Endothelial cell (in vitro differentiated cells): ENCODE measurements at regions not wholly inside any gene's neighbourhood (a gene's known extent, or its start where the extent isn't known, plus 50 kb on each side); places are given as distances from the start of the nearest gene placed in this dataset.

ENCODE experiments used
- DNase-seq: peaks from one replicate; pipeline ENCODE4 v3.0.0; 2021; ENCODE audit warnings: low spot score
- H3K27ac Mint-ChIP-seq: one replicate; pipeline ENCODE4 v1.8.0; 2021; ENCODE audit warnings: mixed read lengths, inconsistent platforms; ENCODE audit not compliant: unreplicated experiment
- H3K27me3 Mint-ChIP-seq: one replicate; pipeline ENCODE4 v1.8.0; 2021; ENCODE audit warnings: mild to moderate bottlenecking, moderate library complexity, mixed read lengths, inconsistent platforms; ENCODE audit not compliant: unreplicated experiment
- H3K36me3 Mint-ChIP-seq: one replicate; pipeline ENCODE4 v1.8.0; 2021; ENCODE audit warnings: mild to moderate bottlenecking, low read depth, mixed read lengths, inconsistent platforms; ENCODE audit not compliant: unreplicated experiment
- H3K4me1 Mint-ChIP-seq: one replicate; pipeline ENCODE4 v1.8.0; 2021; ENCODE audit warnings: mild to moderate bottlenecking, mixed read lengths, inconsistent platforms; ENCODE audit not compliant: unreplicated experiment
- H3K4me3 Mint-ChIP-seq: one replicate; pipeline ENCODE4 v1.8.0; 2021; ENCODE audit warnings: mild to moderate bottlenecking, mixed read lengths, inconsistent platforms; ENCODE audit not compliant: unreplicated experiment
- H3K9me3 Mint-ChIP-seq: one replicate; pipeline ENCODE4 v1.8.0; 2021; ENCODE audit warnings: mixed read lengths, inconsistent platforms; ENCODE audit not compliant: unreplicated experiment
- TF ChIP-seq, protein P1 (sequence below): fragments of 200-600 bp; sonication (generic); IDR thresholded peaks from one replicate; pipeline ENCODE4 v1.5.0; 2021; ENCODE audit warnings: antibody characterized with exemption; ENCODE audit not compliant: unreplicated experiment

DNA sequence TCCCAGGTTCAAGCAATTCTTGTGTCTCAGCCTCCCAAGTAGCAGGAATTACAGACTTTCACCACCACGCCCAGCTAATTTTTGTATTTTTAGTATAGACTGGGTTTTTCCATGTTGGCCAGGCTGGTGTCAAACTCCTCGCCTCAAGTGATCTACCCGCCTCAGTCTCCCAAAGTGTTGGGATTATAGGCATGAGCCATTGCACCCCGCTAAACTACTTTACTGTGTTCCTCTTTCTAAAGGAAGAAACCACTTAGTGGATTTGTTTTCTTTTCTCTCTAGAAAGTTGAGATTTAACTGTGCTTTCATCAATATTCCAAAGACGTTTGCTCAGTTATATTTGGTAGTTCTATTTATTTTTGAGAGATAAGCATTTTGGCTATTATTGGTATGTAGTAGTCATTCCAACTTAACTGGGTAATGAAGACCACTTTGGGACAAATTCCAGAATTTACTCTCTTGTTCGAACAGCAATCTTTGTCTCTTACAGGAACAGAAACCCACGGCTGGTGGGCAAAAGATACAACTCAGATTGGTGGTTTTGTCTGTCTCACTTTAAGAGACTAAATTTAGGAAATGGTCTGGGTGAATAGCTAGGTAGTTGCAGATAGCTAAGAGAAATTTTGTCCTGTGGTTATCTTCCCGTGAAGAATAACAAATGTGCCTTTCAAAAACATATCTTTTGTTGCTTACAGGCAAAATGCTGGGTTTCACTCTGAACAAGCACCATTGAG is 103.5 kb upstream of the CD55 start:
- no peak for DNase-seq
- Mint-ChIP-seq H3K36me3 (no peaks in the 10 kb centered on the region), H3K4me3 (no peak overlapping the region), H3K4me1 (peaks cover 14% of the 10 kb centered on the region), H3K27me3 (peaks cover 2% of the 10 kb centered on the region), H3K9me3 (no peaks in the 10 kb centered on the region), H3K27ac (no peak overlapping the region)
- TF ChIP-seq, protein P1, sequence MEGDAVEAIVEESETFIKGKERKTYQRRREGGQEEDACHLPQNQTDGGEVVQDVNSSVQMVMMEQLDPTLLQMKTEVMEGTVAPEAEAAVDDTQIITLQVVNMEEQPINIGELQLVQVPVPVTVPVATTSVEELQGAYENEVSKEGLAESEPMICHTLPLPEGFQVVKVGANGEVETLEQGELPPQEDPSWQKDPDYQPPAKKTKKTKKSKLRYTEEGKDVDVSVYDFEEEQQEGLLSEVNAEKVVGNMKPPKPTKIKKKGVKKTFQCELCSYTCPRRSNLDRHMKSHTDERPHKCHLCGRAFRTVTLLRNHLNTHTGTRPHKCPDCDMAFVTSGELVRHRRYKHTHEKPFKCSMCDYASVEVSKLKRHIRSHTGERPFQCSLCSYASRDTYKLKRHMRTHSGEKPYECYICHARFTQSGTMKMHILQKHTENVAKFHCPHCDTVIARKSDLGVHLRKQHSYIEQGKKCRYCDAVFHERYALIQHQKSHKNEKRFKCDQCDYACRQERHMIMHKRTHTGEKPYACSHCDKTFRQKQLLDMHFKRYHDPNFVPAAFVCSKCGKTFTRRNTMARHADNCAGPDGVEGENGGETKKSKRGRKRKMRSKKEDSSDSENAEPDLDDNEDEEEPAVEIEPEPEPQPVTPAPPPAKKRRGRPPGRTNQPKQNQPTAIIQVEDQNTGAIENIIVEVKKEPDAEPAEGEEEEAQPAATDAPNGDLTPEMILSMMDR: no peak

DNA sequence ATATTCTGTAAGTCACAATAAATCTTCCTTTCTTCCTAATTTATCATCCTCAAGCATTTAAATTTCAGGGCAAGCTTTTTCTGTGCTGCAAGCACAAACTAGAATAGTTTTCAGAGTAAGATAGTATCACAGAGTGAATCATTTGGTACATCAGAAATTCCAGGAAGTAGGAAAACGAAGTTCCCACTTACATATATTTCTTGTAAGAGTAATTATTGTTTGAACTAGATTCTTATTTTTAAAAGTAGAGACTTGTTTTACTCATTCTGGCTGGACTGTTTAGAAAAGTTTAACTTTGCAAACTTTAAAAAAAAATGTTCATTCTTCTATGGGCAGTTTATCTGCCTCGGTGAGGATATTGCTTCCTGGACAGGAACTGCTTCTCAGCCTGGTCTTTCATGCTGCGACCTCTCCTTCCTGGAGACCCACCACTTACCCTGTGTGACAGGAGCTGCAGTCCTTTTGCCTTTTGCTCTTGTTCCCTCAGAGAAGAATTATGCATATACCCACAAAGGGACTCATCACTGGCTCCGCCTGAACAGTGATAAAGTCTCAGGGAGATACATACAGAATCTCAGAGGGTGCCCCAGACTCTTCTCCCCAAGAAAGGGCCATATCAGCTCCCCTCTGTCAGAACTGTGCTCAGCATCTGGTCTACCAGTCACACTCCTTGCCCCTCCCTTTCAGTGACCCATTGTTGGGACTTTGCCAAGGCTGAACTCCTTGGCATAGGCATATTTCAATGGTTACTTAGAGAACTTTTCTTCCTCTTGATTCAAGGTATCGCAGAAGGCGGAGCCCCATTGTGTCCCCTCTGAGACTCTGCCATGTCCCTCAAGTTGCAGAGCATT is 102.7 kb upstream of the CD55 start:
- H3K4me3 Mint-ChIP-seq: no peak overlapping the region
- peaks cover 2% of the 10 kb centered on the region for H3K27me3 Mint-ChIP-seq
- H3K4me1 Mint-ChIP-seq: peaks cover 14% of the 10 kb centered on the region
- no peaks in the 10 kb centered on the region for H3K9me3 Mint-ChIP-seq
- H3K36me3 Mint-ChIP-seq: no peaks in the 10 kb centered on the region
- H3K27ac Mint-ChIP-seq: no peak overlapping the region
- no peak for DNase-seq
- TF ChIP-seq, protein P1: no peak

DNA sequence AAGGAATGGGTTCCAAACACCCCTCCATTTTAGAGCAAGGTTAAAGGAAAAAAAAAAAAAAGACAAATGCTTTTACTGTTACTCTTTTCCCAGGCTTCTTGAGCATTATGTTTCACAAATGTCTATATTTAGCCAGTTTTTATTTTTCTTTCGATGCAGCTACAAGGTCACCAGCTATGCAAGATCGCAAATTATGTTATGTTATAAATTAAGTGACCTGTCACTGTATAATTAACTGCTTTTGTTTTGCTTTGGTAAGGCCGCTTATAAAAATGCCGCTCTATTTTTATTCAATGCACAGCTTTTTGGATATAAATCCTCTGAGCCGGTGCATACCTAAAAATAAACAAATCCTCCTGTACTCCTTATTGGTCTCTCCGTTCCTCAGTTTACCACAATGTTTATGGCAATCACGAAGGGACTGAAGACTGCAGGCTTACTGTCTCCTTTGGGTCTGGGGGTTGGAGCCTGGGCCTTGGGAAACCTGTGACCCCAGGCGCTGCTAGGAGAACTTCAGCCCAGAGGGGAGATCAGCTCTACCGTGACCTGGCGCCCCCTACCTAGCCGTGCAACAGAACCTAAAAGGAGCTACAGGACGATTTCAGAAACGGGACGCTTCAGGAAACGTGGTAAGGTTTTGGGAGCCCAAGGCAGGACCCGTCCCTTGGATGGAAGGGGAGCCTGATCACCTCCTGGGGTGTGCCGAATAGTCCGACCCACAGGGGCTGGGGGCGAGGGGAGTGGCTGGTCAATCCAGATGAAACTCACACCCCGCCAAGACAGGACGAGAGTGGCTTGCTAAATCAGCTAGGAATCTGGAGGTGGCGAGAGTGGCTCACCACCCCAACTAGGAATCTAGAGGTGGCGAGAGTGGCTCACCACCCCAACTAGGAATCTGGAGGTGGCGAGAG is 101.2 kb upstream of the CD55 start:
- no peaks in the 10 kb centered on the region for H3K36me3 Mint-ChIP-seq
- no peak for DNase-seq
- no peak overlapping the region for H3K27ac Mint-ChIP-seq
- H3K4me3 Mint-ChIP-seq: no peak overlapping the region
- peaks cover 14% of the 10 kb centered on the region for H3K4me1 Mint-ChIP-seq
- TF ChIP-seq, protein P1: no peak
- no peaks in the 10 kb centered on the region for H3K9me3 Mint-ChIP-seq
- peaks cover 2% of the 10 kb centered on the region for H3K27me3 Mint-ChIP-seq

DNA sequence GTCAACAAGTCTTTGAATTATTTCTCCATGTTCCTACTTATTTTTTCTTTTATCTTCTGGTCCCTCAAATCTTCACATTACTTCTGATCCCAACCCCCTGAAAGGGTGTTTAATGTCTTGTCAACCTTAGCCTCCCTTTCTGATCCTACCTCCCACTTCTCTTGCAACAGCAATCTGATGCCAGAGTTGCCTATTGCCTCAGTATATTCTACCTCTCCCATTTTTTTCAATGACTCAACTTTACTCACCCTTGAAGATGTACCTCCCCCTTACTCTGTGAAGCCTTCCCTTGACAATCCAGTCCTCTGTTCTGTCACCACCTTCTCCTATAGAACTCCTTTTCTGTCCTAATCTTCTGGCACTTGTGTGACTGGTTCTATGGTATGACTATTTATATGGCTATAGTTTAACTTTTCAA is 99.5 kb upstream of the CD55 start:
- no peak for DNase-seq
- H3K27ac Mint-ChIP-seq: no peak overlapping the region
- H3K4me1 Mint-ChIP-seq: peaks cover 14% of the 10 kb centered on the region
- H3K4me3 Mint-ChIP-seq: no peak overlapping the region
- H3K9me3 Mint-ChIP-seq: no peaks in the 10 kb centered on the region
- peaks cover 2% of the 10 kb centered on the region for H3K27me3 Mint-ChIP-seq
- TF ChIP-seq, protein P1: no peak
- H3K36me3 Mint-ChIP-seq: no peaks in the 10 kb centered on the region
